ENCODE measurements at regions not wholly inside any gene's neighbourhood (a gene's known extent, or its start where the extent isn't known, plus 50 kb on each side); places are given as distances from the start of the nearest gene placed in this dataset.

DNA sequence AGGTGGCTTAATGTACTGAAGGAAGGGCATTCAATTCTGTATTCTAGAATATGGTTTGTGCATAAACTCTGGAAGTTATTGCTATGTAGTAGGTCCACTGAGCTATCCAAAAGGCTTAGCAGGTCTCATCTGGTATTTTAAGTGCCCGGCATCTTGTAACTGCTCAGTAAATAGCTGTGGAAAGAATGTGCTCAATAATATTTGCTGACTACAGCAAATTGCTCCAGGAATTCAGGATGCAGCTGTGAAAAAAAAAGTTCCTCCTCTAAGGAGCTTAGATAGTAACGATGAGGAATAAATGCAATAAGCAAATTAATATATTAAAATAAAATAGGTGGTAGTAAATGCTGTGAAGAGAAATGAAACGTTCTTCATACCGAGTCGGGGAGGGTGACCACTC lies 857.1 kb downstream of the AACS start:
- no peak for DNase-seq
- Histone ChIP-seq H3K4me3 (ENCODE audit: low read length) (no peak overlapping the region), H3K27ac (ENCODE audit: low read length) (no peak overlapping the region), H3K36me3 (ENCODE audit: control insufficient read depth, insufficient read depth, low read length) (no peaks in the 10 kb centered on the region), H3K9me3 (ENCODE audit: control insufficient read depth, insufficient read depth, low read length) (no peaks in the 10 kb centered on the region), H3K4me1 (ENCODE audit: control insufficient read depth, insufficient read depth, low read length) (no peaks in the 10 kb centered on the region), H3K27me3 (ENCODE audit: control insufficient read depth, insufficient read depth, low read length) (no peaks in the 10 kb centered on the region)
- H3K9me3 Mint-ChIP-seq: peaks cover 7 to 8% of the 10 kb centered on the region in 2 donors
- H3K36me3 Mint-ChIP-seq: no peaks in the 10 kb centered on the region
- H3K27me3 Mint-ChIP-seq (ENCODE audit: low read depth in 2 of 2): no peaks in the 10 kb centered on the region
- no peak overlapping the region for H3K4me3 Mint-ChIP-seq
- ATAC-seq: no peak
- 93% methylated on average over 1 of the region's 5 CpGs for WGBS (ENCODE audit: insufficient coverage)
- TF ChIP-seq, protein P1, sequence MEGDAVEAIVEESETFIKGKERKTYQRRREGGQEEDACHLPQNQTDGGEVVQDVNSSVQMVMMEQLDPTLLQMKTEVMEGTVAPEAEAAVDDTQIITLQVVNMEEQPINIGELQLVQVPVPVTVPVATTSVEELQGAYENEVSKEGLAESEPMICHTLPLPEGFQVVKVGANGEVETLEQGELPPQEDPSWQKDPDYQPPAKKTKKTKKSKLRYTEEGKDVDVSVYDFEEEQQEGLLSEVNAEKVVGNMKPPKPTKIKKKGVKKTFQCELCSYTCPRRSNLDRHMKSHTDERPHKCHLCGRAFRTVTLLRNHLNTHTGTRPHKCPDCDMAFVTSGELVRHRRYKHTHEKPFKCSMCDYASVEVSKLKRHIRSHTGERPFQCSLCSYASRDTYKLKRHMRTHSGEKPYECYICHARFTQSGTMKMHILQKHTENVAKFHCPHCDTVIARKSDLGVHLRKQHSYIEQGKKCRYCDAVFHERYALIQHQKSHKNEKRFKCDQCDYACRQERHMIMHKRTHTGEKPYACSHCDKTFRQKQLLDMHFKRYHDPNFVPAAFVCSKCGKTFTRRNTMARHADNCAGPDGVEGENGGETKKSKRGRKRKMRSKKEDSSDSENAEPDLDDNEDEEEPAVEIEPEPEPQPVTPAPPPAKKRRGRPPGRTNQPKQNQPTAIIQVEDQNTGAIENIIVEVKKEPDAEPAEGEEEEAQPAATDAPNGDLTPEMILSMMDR (IDR thresholded peaks at IDR 0.05): no peak
- no peak overlapping the region for H3K27ac Mint-ChIP-seq
- intact Hi-C loops (cut with micrococcal nuclease): no loop called here
- no peaks in the 10 kb centered on the region for H3K4me1 Mint-ChIP-seq

DNA sequence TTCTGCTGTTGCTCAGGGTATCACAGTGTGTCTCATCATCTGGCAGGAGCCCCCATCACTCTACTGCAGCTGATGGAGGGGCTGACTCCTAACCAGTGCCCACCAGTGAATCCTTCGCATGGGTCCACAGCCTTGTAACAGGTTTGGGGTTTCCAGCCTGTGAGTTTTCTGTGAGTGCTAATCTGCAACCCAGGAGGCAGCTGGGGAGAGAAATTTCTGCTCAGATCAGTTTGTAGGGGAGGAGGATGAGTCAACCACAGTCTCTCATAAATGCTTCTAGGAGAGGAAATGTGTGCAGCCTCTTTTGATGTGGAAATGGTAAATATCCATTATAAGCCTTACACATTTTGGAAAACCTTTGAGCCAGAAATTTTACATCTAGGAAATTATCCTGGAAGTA lies 871.3 kb downstream of the AACS start:
- Histone ChIP-seq H3K36me3 (ENCODE audit: control insufficient read depth, insufficient read depth, low read length) (no peaks in the 10 kb centered on the region), H3K4me3 (ENCODE audit: low read length) (no peak overlapping the region), H3K4me1 (ENCODE audit: control insufficient read depth, insufficient read depth, low read length) (no peaks in the 10 kb centered on the region), H3K9me3 (ENCODE audit: control insufficient read depth, insufficient read depth, low read length) (no peaks in the 10 kb centered on the region), H3K27me3 (ENCODE audit: control insufficient read depth, insufficient read depth, low read length) (no peaks in the 10 kb centered on the region), H3K27ac (ENCODE audit: low read length) (no peak overlapping the region)
- no peaks in the 10 kb centered on the region for H3K36me3 Mint-ChIP-seq
- peaks cover 4 to 10% of the 10 kb centered on the region in 2 donors for H3K9me3 Mint-ChIP-seq
- WGBS (ENCODE audit: insufficient coverage): 86% methylated on average over 1 of the region's 1 CpG
- H3K4me1 Mint-ChIP-seq: no peaks in the 10 kb centered on the region
- H3K27me3 Mint-ChIP-seq (ENCODE audit: low read depth in 2 of 2): no peaks in the 10 kb centered on the region
- intact Hi-C loops (cut with micrococcal nuclease): no loop called here
- H3K4me3 Mint-ChIP-seq: no peak overlapping the region
- ATAC-seq (no peak), DNase-seq (no peak)
- no peak overlapping the region for H3K27ac Mint-ChIP-seq
- TF ChIP-seq, protein P1 (IDR thresholded peaks at IDR 0.05): no peak

DNA sequence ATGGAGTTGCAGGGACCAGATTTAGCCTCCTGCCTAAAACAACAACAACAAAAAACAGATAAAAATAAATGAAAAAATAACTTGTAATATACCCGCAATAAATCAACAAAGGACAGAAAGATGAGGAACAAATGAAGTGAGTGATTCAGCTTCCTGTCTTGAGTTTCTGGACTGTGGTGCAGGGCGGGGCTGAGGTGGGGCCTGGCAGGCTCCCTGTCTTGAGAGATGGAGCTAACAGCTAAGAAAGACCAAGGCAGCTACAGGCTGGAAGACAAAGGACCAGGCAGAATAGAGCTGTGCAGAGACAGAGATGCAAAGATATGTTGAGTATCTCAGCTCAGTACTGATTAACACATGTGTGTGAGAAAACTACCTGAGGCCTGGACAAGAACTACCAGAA lies 879.2 kb downstream of the AACS start:
- Histone ChIP-seq H3K4me1 (ENCODE audit: control insufficient read depth, insufficient read depth, low read length) (no peaks in the 10 kb centered on the region), H3K36me3 (ENCODE audit: control insufficient read depth, insufficient read depth, low read length) (no peaks in the 10 kb centered on the region), H3K27ac (ENCODE audit: low read length) (no peak overlapping the region), H3K9me3 (ENCODE audit: control insufficient read depth, insufficient read depth, low read length) (no peaks in the 10 kb centered on the region), H3K4me3 (ENCODE audit: low read length) (no peak overlapping the region), H3K27me3 (ENCODE audit: control insufficient read depth, insufficient read depth, low read length) (no peaks in the 10 kb centered on the region)
- Mint-ChIP-seq H3K36me3 (no peaks in the 10 kb centered on the region), H3K27me3 (ENCODE audit: low read depth in 2 of 2) (no peaks in the 10 kb centered on the region), H3K27ac (no peak overlapping the region), H3K4me1 (no peaks in the 10 kb centered on the region), H3K4me3 (no peak overlapping the region), H3K9me3 (peaks cover 0 to 6% of the 10 kb centered on the region in 2 donors)
- DNase-seq (no peak), ATAC-seq (no peak)
- intact Hi-C loops (cut with micrococcal nuclease): no loop called here
- 86% methylated on average over 2 of the region's 2 CpGs for WGBS (ENCODE audit: insufficient coverage)
- TF ChIP-seq, protein P1 (IDR thresholded peaks at IDR 0.05): no peak

DNA sequence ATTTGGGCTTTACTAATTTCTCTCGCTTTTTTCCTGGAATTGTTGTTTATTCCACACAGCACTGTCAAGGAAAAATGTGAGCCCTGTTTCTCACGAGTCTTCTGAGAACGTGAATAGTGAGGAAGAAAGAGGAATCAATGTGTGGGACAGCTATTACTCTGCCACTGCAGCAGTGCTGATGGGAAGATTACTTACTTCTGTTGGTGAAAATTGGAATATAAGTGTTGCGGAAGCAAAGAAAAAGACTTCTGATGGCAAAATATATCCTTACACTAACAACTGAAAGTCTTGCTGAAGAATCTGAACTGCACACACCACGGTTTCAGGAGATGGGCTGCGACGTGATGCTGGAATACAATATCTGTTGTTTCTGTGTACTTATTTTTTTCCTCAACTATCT lies 884.2 kb downstream of the AACS start:
- TF ChIP-seq, protein P1 (IDR thresholded peaks at IDR 0.05): no peak
- Mint-ChIP-seq H3K4me3 (no peak overlapping the region), H3K27me3 (ENCODE audit: low read depth in 2 of 2) (no peaks in the 10 kb centered on the region), H3K27ac (no peak overlapping the region), H3K9me3 (peaks cover 3% of the 10 kb centered on the region in 2 donors), H3K4me1 (no peaks in the 10 kb centered on the region), H3K36me3 (no peaks in the 10 kb centered on the region)
- WGBS (ENCODE audit: insufficient coverage): 85% methylated on average over 7 of the region's 7 CpGs
- no peak overlapping the region for H3K27ac ChIP-seq (ENCODE audit: low read length)
- DNase-seq (no peak), ATAC-seq (no peak)
- no peaks in the 10 kb centered on the region for H3K36me3 ChIP-seq (ENCODE audit: control insufficient read depth, insufficient read depth, low read length)
- no peaks in the 10 kb centered on the region for H3K27me3 ChIP-seq (ENCODE audit: control insufficient read depth, insufficient read depth, low read length)
- no peaks in the 10 kb centered on the region for H3K9me3 ChIP-seq (ENCODE audit: control insufficient read depth, insufficient read depth, low read length)
- no peaks in the 10 kb centered on the region for H3K4me1 ChIP-seq (ENCODE audit: control insufficient read depth, insufficient read depth, low read length)
- intact Hi-C loops (cut with micrococcal nuclease): no loop called here
- H3K4me3 ChIP-seq (ENCODE audit: low read length): no peak overlapping the region

Data from natural killer cell (primary cell).